ENCODE measurements at regions not wholly inside any gene's neighbourhood (a gene's known extent, or its start where the extent isn't known, plus 50 kb on each side); places are given as distances from the start of the nearest gene placed in this dataset.

DNA sequence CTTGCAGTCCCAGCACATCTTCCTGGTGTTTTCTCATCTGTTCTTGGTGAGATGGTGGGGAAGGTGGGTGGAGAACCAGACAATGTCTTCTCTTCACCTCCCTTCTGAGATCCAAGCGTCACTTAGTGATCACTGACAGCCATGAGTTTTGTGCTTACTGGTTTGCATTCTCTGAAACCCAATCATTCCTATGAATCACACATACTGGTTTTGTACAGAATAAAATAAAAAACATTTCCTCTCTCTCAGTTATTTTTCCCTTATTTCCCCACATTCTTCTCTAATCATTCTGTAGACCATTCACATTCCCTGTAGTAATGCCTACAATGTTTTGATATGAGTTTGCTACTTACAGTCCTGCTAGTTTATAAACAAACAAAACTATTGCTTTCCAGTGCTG, 143.8 kb upstream of the SLC13A1 start:
- no peak for DNase-seq (ENCODE audit: low spot score in 2 of 2)
- Histone ChIP-seq H3K4me1 (no peaks in the 10 kb centered on the region), H3K4me3 (no peak overlapping the region), H3K27me3 (no peaks in the 10 kb centered on the region), H3K36me3 (no peaks in the 10 kb centered on the region), H3K9me3 (no peaks in the 10 kb centered on the region), H3K27ac (no peak overlapping the region)
- TF ChIP-seq, protein P1, sequence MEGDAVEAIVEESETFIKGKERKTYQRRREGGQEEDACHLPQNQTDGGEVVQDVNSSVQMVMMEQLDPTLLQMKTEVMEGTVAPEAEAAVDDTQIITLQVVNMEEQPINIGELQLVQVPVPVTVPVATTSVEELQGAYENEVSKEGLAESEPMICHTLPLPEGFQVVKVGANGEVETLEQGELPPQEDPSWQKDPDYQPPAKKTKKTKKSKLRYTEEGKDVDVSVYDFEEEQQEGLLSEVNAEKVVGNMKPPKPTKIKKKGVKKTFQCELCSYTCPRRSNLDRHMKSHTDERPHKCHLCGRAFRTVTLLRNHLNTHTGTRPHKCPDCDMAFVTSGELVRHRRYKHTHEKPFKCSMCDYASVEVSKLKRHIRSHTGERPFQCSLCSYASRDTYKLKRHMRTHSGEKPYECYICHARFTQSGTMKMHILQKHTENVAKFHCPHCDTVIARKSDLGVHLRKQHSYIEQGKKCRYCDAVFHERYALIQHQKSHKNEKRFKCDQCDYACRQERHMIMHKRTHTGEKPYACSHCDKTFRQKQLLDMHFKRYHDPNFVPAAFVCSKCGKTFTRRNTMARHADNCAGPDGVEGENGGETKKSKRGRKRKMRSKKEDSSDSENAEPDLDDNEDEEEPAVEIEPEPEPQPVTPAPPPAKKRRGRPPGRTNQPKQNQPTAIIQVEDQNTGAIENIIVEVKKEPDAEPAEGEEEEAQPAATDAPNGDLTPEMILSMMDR (IDR thresholded peaks at IDR 0.05), result no peak
- intact Hi-C loops (cut with DNase I), result no loop called here

- Histone ChIP-seq H3K27me3 (no peaks in the 10 kb centered on the region), H3K9me3 (no peaks in the 10 kb centered on the region), H3K36me3 (no peaks in the 10 kb centered on the region), H3K27ac (no peak overlapping the region), H3K4me3 (no peak overlapping the region), H3K4me1 (no peaks in the 10 kb centered on the region)
- intact Hi-C loops (cut with DNase I), result no loop called here
- TF ChIP-seq, protein P1 (IDR thresholded peaks at IDR 0.05), result no peak
- no peak for DNase-seq (ENCODE audit: low spot score in 2 of 2)
These were observed 141.3 kb upstream of the SLC13A1 start for GRCh38 chr7:123341102-123341501.

DNA sequence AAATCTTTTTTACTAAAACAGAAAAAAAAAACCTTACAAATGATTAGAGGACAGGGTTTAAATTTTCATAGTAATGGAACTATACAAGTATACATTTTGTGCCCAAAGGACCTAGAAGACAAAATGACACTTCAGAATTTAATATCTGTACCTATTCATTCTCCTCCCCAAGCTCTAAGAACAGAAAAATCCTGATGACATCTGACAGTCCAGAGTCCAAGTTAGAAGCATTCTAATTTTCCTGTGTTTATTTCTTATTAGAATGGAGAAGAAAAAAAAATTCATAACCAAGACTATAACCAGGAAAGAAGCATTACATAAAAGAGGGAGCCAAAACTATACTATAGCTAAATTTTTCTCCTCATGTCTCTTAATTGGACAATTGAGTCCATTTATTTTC, 138.9 kb upstream of the SLC13A1 start:
- Histone ChIP-seq H3K36me3 (no peaks in the 10 kb centered on the region), H3K4me1 (no peaks in the 10 kb centered on the region), H3K4me3 (no peak overlapping the region), H3K9me3 (no peaks in the 10 kb centered on the region), H3K27ac (no peak overlapping the region), H3K27me3 (no peaks in the 10 kb centered on the region)
- no peak for DNase-seq (ENCODE audit: low spot score in 2 of 2)
- intact Hi-C loops (cut with DNase I), result no loop called here
- TF ChIP-seq, protein P1 (IDR thresholded peaks at IDR 0.05), result no peak

- Histone ChIP-seq H3K27me3 (no peaks in the 10 kb centered on the region), H3K4me1 (no peaks in the 10 kb centered on the region), H3K4me3 (no peak overlapping the region), H3K36me3 (no peaks in the 10 kb centered on the region), H3K27ac (no peak overlapping the region), H3K9me3 (no peaks in the 10 kb centered on the region)
- intact Hi-C loops (cut with DNase I), result no loop called here
- TF ChIP-seq, protein P1 (IDR thresholded peaks at IDR 0.05), result no peak
- DNase-seq (ENCODE audit: low spot score in 2 of 2), result no peak
These were observed 130.3 kb upstream of the SLC13A1 start for GRCh38 chr7:123329988-123330643.

DNA sequence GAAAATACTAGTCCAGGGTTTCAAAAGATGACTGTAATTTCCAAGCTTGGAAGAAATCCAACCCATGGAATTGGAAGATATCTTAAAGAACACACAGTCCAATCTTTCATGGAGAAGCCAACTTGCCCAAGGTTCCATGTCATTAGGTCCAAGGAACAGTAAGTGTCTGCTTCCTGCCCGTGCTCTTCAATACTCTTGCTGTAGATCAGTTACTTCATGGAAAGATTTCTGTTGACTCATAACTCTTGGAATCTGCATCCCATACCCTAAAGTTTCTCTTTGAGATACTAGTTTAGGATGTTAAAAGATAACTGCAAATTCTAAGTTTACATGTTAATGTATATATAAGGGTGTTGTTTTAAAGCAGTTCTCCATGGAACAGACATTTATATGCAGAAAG, 127.9 kb upstream of the SLC13A1 start:
- no peak for DNase-seq (ENCODE audit: low spot score in 2 of 2)
- H3K36me3 ChIP-seq, result no peaks in the 10 kb centered on the region
- intact Hi-C loops (cut with DNase I), result no loop called here
- no peak overlapping the region for H3K27ac ChIP-seq
- H3K9me3 ChIP-seq, result no peaks in the 10 kb centered on the region
- H3K4me3 ChIP-seq, result no peak overlapping the region
- H3K4me1 ChIP-seq, result no peaks in the 10 kb centered on the region
- TF ChIP-seq, protein P1 (IDR thresholded peaks at IDR 0.05), result no peak
- H3K27me3 ChIP-seq, result no peaks in the 10 kb centered on the region

DNA sequence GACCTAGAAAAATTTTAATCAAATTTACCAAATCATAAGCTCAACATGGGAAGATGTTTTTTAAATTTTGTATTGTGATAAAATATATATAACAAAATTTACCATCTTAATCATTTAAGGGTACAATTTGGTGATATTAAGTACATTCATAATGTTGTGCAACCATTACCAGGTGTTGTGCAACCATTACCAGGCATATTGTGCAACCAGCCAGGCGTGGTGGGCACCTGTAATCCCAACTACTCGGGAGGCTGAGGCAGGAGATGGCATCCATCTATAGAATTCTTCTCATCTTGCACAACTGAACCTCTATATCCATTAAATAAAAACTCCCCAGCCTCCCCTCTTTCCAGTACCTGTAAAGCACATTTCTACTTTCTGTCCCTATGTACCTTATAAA, 124.5 kb upstream of the SLC13A1 start:
- no peak overlapping the region for H3K27ac ChIP-seq
- TF ChIP-seq, protein P1 (IDR thresholded peaks at IDR 0.05), result no peak
- no peaks in the 10 kb centered on the region for H3K27me3 ChIP-seq
- no peak for DNase-seq (ENCODE audit: low spot score in 2 of 2)
- H3K9me3 ChIP-seq, result no peaks in the 10 kb centered on the region
- H3K36me3 ChIP-seq, result no peaks in the 10 kb centered on the region
- intact Hi-C loops (cut with DNase I), result no loop called here
- H3K4me3 ChIP-seq, result no peak overlapping the region
- H3K4me1 ChIP-seq, result no peaks in the 10 kb centered on the region

All from ascending aorta (tissue), 2 donors.